ENCODE measurements at regions not wholly inside any gene's neighbourhood (a gene's known extent, or its start where the extent isn't known, plus 50 kb on each side); places are given as distances from the start of the nearest gene placed in this dataset.

DNA sequence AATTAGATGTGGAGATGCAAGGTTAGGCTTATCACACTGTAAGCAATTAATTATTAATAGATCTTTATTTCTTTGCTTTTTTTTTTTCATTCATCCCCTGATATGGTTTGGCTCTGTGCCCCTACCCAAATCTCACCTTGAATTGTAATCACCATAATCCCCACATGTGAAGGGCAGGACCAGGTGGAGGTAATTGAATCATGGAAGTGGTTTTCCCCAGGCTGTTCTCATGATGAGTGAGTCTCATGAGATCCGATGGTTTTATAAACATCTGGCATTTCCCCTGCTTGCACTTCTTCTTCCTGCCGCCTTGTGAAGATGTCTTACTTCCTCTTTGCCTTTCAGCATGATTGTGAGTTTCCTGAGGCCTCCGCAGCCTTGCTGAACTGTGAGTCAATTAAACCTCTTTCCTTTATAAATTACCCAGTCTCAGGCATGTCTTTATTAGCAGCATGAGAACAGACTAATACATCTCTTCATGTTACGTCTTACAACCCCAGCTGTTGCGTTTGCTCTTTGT, 333.8 kb downstream of the CDH26 start:
- TF ChIP-seq CTCF (IDR thresholded peaks at IDR 0.05; ENCODE audit: borderline replicate concordance, extremely low read depth, insufficient read depth), result no peak
- H3K9me3 ChIP-seq (ENCODE audit: control insufficient read depth in 2 of 3, insufficient read depth in 1 of 3, low read length in 3 of 3), result no peaks in the 10 kb centered on the region
- DNase-seq, result no peak

DNA sequence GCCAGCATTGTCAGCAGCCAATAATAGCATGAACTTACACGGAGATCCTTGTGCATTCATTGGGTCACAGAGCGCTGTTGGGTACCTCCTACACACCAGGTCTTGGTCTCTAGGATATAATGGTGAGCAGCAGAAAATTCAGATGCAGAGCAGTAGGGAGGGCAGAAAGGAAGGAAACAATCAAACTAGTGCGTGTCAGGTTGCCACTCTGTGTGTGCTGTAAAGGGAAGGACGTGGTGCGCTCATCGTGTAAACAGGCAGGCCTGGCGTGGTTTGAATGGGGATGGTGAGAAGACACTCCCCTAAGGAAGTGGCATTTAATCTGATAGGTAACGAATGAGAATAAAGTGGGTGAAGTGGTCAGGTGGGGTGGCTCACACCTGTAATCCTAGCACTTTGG, 336.4 kb downstream of the CDH26 start:
- DNase-seq (peak in 3 of 5 donors; percentile 25 to 52 (median 25)), FAIRE-seq (no peak)
- no peak overlapping the region for H3K27ac ChIP-seq (ENCODE audit: low read depth in 2 of 2, low read length in 2 of 2)
- no peaks in the 10 kb centered on the region for H3K36me3 ChIP-seq (ENCODE audit: control insufficient read depth in 2 of 3, insufficient read depth in 3 of 3, low read length in 3 of 3)
- H3K9ac ChIP-seq (ENCODE audit: low read length in 3 of 3), result no peak overlapping the region
- H3K27me3 ChIP-seq (ENCODE audit: control insufficient read depth, insufficient read depth, low read length), result no peaks in the 10 kb centered on the region
- TF ChIP-seq CTCF (IDR thresholded peaks at IDR 0.05; ENCODE audit: borderline replicate concordance, extremely low read depth, insufficient read depth), result no peak
- no peaks in the 10 kb centered on the region for H3K9me3 ChIP-seq (ENCODE audit: control insufficient read depth in 2 of 3, insufficient read depth in 1 of 3, low read length in 3 of 3)
- H3K4me1 ChIP-seq (ENCODE audit: control insufficient read depth in 2 of 3, insufficient read depth in 2 of 3, low read depth in 1 of 3, low read length in 3 of 3), result no peaks in the 10 kb centered on the region
- intact Hi-C loops (cut with DNase I), result no loop called here
- no peak overlapping the region for H3K4me3 ChIP-seq (ENCODE audit: low read length in 3 of 3)

More for the DNA sequence above, 333.8 kb downstream of the CDH26 start:
- no peak for FAIRE-seq
- Histone ChIP-seq H3K9ac (ENCODE audit: low read length in 3 of 3) (no peak overlapping the region), H3K4me3 (ENCODE audit: low read length in 3 of 3) (no peak overlapping the region), H3K27me3 (ENCODE audit: control insufficient read depth, insufficient read depth, low read length) (no peaks in the 10 kb centered on the region), H3K27ac (ENCODE audit: low read depth in 2 of 2, low read length in 2 of 2) (no peak overlapping the region), H3K4me1 (ENCODE audit: control insufficient read depth in 2 of 3, insufficient read depth in 2 of 3, low read depth in 1 of 3, low read length in 3 of 3) (no peaks in the 10 kb centered on the region), H3K36me3 (ENCODE audit: control insufficient read depth in 2 of 3, insufficient read depth in 3 of 3, low read length in 3 of 3) (no peaks in the 10 kb centered on the region)
- intact Hi-C loops (cut with DNase I), result no loop called here

GRCh38 chr20:60295214-60295613, 337.0 kb downstream of the CDH26 start:
- intact Hi-C loops (cut with DNase I), result no loop called here
- Histone ChIP-seq H3K9ac (ENCODE audit: low read length in 3 of 3) (no peak overlapping the region), H3K4me1 (ENCODE audit: control insufficient read depth in 2 of 3, insufficient read depth in 2 of 3, low read depth in 1 of 3, low read length in 3 of 3) (no peaks in the 10 kb centered on the region), H3K4me3 (ENCODE audit: low read length in 3 of 3) (no peak overlapping the region), H3K27ac (ENCODE audit: low read depth in 2 of 2, low read length in 2 of 2) (no peak overlapping the region), H3K9me3 (ENCODE audit: control insufficient read depth in 2 of 3, insufficient read depth in 1 of 3, low read length in 3 of 3) (no peaks in the 10 kb centered on the region), H3K36me3 (ENCODE audit: control insufficient read depth in 2 of 3, insufficient read depth in 3 of 3, low read length in 3 of 3) (no peaks in the 10 kb centered on the region), H3K27me3 (ENCODE audit: control insufficient read depth, insufficient read depth, low read length) (no peaks in the 10 kb centered on the region)
- no peak for TF ChIP-seq CTCF (IDR thresholded peaks at IDR 0.05; ENCODE audit: borderline replicate concordance, extremely low read depth, insufficient read depth)
- no peak for FAIRE-seq
- no peak for DNase-seq

DNA sequence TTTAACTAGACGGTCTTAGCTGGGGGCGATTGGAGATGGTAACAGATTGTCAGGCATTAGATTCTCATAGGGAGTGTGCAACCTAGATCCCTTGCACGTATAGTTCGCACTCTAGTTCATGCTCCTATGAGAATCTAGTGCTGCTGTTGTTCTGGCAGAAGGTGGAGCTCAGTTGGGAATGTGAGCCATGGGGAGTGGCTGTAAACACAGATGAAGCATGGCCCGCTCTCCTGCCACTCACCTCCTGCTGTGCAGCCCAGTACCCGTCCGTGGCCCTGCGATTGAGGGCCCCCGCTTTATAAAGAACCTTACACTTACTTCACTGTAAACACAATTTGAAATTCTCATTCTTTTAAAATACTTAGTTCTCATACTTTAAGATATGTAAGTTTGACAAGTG, 339.4 kb downstream of the CDH26 start:
- H3K27me3 ChIP-seq (ENCODE audit: control insufficient read depth, insufficient read depth, low read length), result no peaks in the 10 kb centered on the region
- no peak overlapping the region for H3K4me3 ChIP-seq (ENCODE audit: low read length in 3 of 3)
- H3K9ac ChIP-seq (ENCODE audit: low read length in 3 of 3), result no peak overlapping the region
- no peak overlapping the region for H3K27ac ChIP-seq (ENCODE audit: low read depth in 2 of 2, low read length in 2 of 2)
- intact Hi-C loops (cut with DNase I), result no loop called here
- no peaks in the 10 kb centered on the region for H3K9me3 ChIP-seq (ENCODE audit: control insufficient read depth in 2 of 3, insufficient read depth in 1 of 3, low read length in 3 of 3)
- TF ChIP-seq CTCF (IDR thresholded peaks at IDR 0.05; ENCODE audit: borderline replicate concordance, extremely low read depth, insufficient read depth), result no peak
- no peaks in the 10 kb centered on the region for H3K4me1 ChIP-seq (ENCODE audit: control insufficient read depth in 2 of 3, insufficient read depth in 2 of 3, low read depth in 1 of 3, low read length in 3 of 3)
- FAIRE-seq (no peak), DNase-seq (peak in 2 of 5 donors; percentile 31 to 36)
- no peaks in the 10 kb centered on the region for H3K36me3 ChIP-seq (ENCODE audit: control insufficient read depth in 2 of 3, insufficient read depth in 3 of 3, low read length in 3 of 3)

Data from kidney (tissue), 13 donors.